HG03565 (cell line): ENCODE measurements at regions not wholly inside any gene's neighbourhood (a gene's known extent, or its start where the extent isn't known, plus 50 kb on each side); places are given as distances from the start of the nearest gene placed in this dataset.
"Not testable (repeated sequence)": the region's sequence is repeated elsewhere in the genome, so short reads cannot be mapped to it uniquely, and the experiment has no call there.

Source experiments
- ATAC-seq: cut with Tn5 transposase; IDR thresholded peaks from one replicate; pipeline ENCODE4 v1.9.1; 2021; ENCODE audit warnings: mild to moderate bottlenecking, moderate library complexity; ENCODE audit not compliant: unreplicated experiment

- ATAC-seq, result no peak
These were observed 120.2 kb downstream of the QRSL1 start for GRCh38 chr6:106749609-106750008.

- ATAC-seq, result no peak
These were observed 119.3 kb downstream of the QRSL1 start for GRCh38 chr6:106748547-106749207.

GRCh38 chr6:106747139-106747538 lies 117.8 kb downstream of the QRSL1 start:
- ATAC-seq, result no peak

- ATAC-seq, result no peak
These were observed 117.3 kb downstream of the QRSL1 start for GRCh38 chr6:106746652-106747051.

GRCh38 chr6:106745824-106746582 lies 116.6 kb downstream of the QRSL1 start:
- ATAC-seq, result no peak

- ATAC-seq, result no peak
These were observed 115.9 kb downstream of the QRSL1 start for GRCh38 chr6:106745197-106745770.

GRCh38 chr6:106744781-106745180 lies 115.4 kb downstream of the QRSL1 start:
- no peak for ATAC-seq

- ATAC-seq, result not testable (repeated sequence)
These were observed 114.7 kb downstream of the QRSL1 start for GRCh38 chr6:106744029-106744428.

GRCh38 chr6:106743612-106744011 lies 114.2 kb downstream of the QRSL1 start:
- ATAC-seq, result no peak

- ATAC-seq, result no peak
These were observed 110.9 kb downstream of the QRSL1 start for GRCh38 chr6:106740287-106740686.

GRCh38 chr6:106739387-106739786 lies 110.0 kb downstream of the QRSL1 start:
- no peak for ATAC-seq

- no peak for ATAC-seq
These were observed 107.1 kb downstream of the QRSL1 start for GRCh38 chr6:106736502-106736901.

GRCh38 chr6:106735828-106736227 lies 106.5 kb downstream of the QRSL1 start:
- ATAC-seq, result no peak

GRCh38 chr6:106735136-106735633 lies 105.8 kb downstream of the QRSL1 start:
- ATAC-seq, result no peak

- ATAC-seq, result no peak
These were observed 104.0 kb downstream of the QRSL1 start for GRCh38 chr6:106733386-106733785.

- ATAC-seq, result no peak
These were observed 103.1 kb downstream of the QRSL1 start for GRCh38 chr6:106732376-106732940.

GRCh38 chr6:106731843-106732160 lies 102.4 kb downstream of the QRSL1 start:
- no peak for ATAC-seq

- no peak for ATAC-seq
These were observed 101.9 kb downstream of the QRSL1 start for GRCh38 chr6:106731144-106731842.

- ATAC-seq, result no peak
These were observed 101.3 kb downstream of the QRSL1 start for GRCh38 chr6:106730718-106731117.

GRCh38 chr6:106730264-106730663 lies 100.9 kb downstream of the QRSL1 start:
- no peak for ATAC-seq

- no peak for ATAC-seq
These were observed 100.5 kb downstream of the QRSL1 start for GRCh38 chr6:106729841-106730240.
